Spleen (tissue), 11 donors: ENCODE measurements at regions not wholly inside any gene's neighbourhood (a gene's known extent, or its start where the extent isn't known, plus 50 kb on each side); places are given as distances from the start of the nearest gene placed in this dataset.

Experiments used
- DNase-seq: peaks from one replicate; pipeline ENCODE4 v3.0.0-alpha.2; 2020
- H3K27ac ChIP-seq, 8 donors: fragments of 200-600 bp; sonication (generic) in 7 of 8; 1 replicate in 4 of 8; 2 replicates in 4 of 8; pipeline versions ENCODE4 v1.5.0 to v1.8.0; 2016 to 2021; ENCODE audit warnings: inconsistent platforms in 4 of 8, mild to moderate bottlenecking in 4 of 8, moderate library complexity in 1 of 8
- H3K27me3 ChIP-seq, 7 donors: fragments of 200-600 bp; sonication (generic) in 6 of 7; replicated peaks in 1 of 7; 1 replicate in 4 of 7; 2 replicates in 3 of 7; pipeline versions ENCODE4 v1.5.0 to v1.8.0; 2016 to 2021; ENCODE audit warnings: inconsistent platforms in 3 of 7, mild to moderate bottlenecking in 1 of 7
- H3K36me3 ChIP-seq, 6 donors: fragments of 200-600 bp; sonication (generic) in 5 of 6; 1 replicate in 4 of 6; 2 replicates in 2 of 6; pipeline versions ENCODE4 v1.5.0 to v1.8.0; 2016 to 2021; ENCODE audit warnings: inconsistent platforms in 2 of 6
- H3K4me1 ChIP-seq, 6 donors: fragments of 200-600 bp; sonication (generic) in 5 of 6; 1 replicate in 3 of 6; 2 replicates in 3 of 6; pipeline versions ENCODE4 v1.5.0 to v1.8.0; 2016 to 2021; ENCODE audit warnings: inconsistent platforms in 3 of 6
- H3K4me3 ChIP-seq, 8 donors: fragments of 200-600 bp; sonication (generic) in 7 of 8; 1 replicate in 4 of 8; 2 replicates in 4 of 8; pipeline versions ENCODE4 v1.5.0 to v1.8.0; 2016 to 2021; ENCODE audit warnings: inconsistent platforms in 4 of 8, mild to moderate bottlenecking in 4 of 8, moderate library complexity in 2 of 8
- H3K9me3 ChIP-seq, 8 donors: fragments of 200-600 bp; sonication (generic) in 7 of 8; 1 replicate in 4 of 8; 2 replicates in 4 of 8; pipeline versions ENCODE4 v1.5.0 to v1.8.0; 2016 to 2021; ENCODE audit warnings: inconsistent platforms in 4 of 8
- POLR2A ChIP-seq, 3 donors: fragments of 450-650 bp; IDR thresholded peaks; one replicate each; pipeline ENCODE4 v1.5.1; 2017; ENCODE audit warnings: antibody characterized with exemption in 3 of 3, mild to moderate bottlenecking in 1 of 3
- POLR2AphosphoS5 ChIP-seq, 3 donors: sonication (generic); formaldehyde crosslinking; IDR thresholded peaks; one replicate each; pipeline ENCODE4 v1.5.1; 2017; ENCODE audit warnings: antibody characterized with exemption in 3 of 3
- WGBS, 5 donors: extraction: QIAGEN DNeasy Blood & Tissue Kit in 3 of 5; methylation state at CpG; one replicate each; pipeline versions ENCODE4 v1.1.5 to v1.1.7; 2013 to 2018; 5-methylcytosine and 5-hydroxymethylcytosine counted together
- intact Hi-C: fragments of 100-400 bp; cut with DNase I; formaldehyde crosslinking; loops from one replicate; pipeline ENCODE4 v1.15.0; 2023; ENCODE audit warnings: low total_unique reads
- TF ChIP-seq, protein P1 (sequence below), 11 experiments: fragments of 200-600 bp in 7 of 11; fragments of 450-650 bp in 4 of 11; sonication (generic) in 4 of 11; IDR thresholded peaks in 8 of 11; conservative IDR thresholded peaks in 3 of 11; 1 replicate in 7 of 11; 2 replicates in 4 of 11; pipeline versions ENCODE4 v1.4.0 to v1.8.0; 2016 to 2021; ENCODE audit warnings: antibody characterized with exemption in 11 of 11, inconsistent platforms in 4 of 11, mild to moderate bottlenecking in 1 of 11
- donor health status: healthy with polysubstance abuse.
- donor health status: DM: no; HTN: no; CAD: no; lungs with moderate emphysema.
- donor health status: DM: no; HTN: no; CAD: no.
- donor health status: Bipolar disorder and iron deficiency.
- donor health status: healthy.
- donor health status: DM: no; HTN: no; CAD: no.
- donor health status: DM: yes; HTN: yes; CAD: no.

DNA sequence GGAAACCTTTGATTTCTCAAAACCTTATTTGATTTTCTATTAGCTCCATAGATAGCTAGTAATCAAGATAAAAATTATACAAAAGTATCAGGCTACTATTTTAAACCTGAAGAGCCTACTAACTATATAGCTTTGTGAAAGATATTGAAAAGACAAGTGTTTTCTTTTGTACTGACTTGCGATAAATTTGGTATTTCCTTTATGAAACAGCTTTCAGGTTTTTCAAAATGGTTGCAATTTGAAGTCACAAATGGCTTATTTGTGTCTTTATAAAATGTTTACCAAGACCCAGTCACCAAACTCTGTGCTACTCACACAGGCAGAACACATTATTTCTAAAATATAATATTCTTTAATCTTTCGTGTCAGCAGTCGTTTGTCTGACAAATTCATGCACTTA is 167.5 kb upstream of the ALCAM start:
- TF ChIP-seq, protein P1, sequence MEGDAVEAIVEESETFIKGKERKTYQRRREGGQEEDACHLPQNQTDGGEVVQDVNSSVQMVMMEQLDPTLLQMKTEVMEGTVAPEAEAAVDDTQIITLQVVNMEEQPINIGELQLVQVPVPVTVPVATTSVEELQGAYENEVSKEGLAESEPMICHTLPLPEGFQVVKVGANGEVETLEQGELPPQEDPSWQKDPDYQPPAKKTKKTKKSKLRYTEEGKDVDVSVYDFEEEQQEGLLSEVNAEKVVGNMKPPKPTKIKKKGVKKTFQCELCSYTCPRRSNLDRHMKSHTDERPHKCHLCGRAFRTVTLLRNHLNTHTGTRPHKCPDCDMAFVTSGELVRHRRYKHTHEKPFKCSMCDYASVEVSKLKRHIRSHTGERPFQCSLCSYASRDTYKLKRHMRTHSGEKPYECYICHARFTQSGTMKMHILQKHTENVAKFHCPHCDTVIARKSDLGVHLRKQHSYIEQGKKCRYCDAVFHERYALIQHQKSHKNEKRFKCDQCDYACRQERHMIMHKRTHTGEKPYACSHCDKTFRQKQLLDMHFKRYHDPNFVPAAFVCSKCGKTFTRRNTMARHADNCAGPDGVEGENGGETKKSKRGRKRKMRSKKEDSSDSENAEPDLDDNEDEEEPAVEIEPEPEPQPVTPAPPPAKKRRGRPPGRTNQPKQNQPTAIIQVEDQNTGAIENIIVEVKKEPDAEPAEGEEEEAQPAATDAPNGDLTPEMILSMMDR (IDR thresholded peaks at IDR 0.05 in 8 of 11, conservative IDR thresholded peaks at IDR 0.05 in 3 of 11) = no peak
- TF ChIP-seq POLR2A (IDR thresholded peaks at IDR 0.05) = no peak
- no peak for TF ChIP-seq POLR2AphosphoS5 (IDR thresholded peaks at IDR 0.05)
- 68 to 92% (median 85%) methylated on average over 3 of the region's 3 CpGs for WGBS, 5 donors
- no peaks in the 10 kb centered on the region for H3K36me3 ChIP-seq
- no peaks in the 10 kb centered on the region for H3K4me1 ChIP-seq
- H3K27ac ChIP-seq = no peak overlapping the region
- no peaks in the 10 kb centered on the region for H3K27me3 ChIP-seq
- peaks cover 0 to 8% (median 0%) of the 10 kb centered on the region in 8 donors for H3K9me3 ChIP-seq
- H3K4me3 ChIP-seq = no peak overlapping the region
- intact Hi-C loops = no loop called here
- DNase-seq = no peak

DNA sequence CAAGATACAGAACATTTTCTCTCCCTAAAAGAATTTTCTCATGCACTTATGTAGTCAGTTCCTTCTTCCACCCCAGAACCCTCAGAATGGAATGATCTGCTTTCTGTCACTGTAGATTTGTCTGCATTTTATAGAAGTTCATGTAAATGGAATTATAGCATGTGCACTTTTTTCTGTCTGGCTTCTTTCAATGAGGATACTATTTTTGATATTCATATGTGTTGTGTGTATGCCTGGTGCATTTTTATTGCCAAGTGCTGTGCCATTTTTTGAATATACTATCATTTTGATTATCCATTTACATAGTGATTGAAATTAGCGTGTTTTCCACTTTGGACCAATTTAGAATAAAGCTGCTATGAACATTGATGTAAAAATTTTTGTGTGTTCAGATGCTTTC is 156.6 kb upstream of the ALCAM start:
- Histone ChIP-seq H3K9me3 (no peaks in the 10 kb centered on the region), H3K36me3 (no peaks in the 10 kb centered on the region), H3K27me3 (no peaks in the 10 kb centered on the region), H3K27ac (no peak overlapping the region), H3K4me3 (no peak overlapping the region), H3K4me1 (no peaks in the 10 kb centered on the region)
- TF ChIP-seq POLR2A (IDR thresholded peaks at IDR 0.05) = no peak
- TF ChIP-seq, protein P1 (IDR thresholded peaks at IDR 0.05 in 8 of 11, conservative IDR thresholded peaks at IDR 0.05 in 3 of 11) = no peak
- TF ChIP-seq POLR2AphosphoS5 (IDR thresholded peaks at IDR 0.05) = no peak
- WGBS, 5 donors = 79 to 89% (median 86%) methylated on average over 1 of the region's 1 CpG
- intact Hi-C loops = no loop called here
- DNase-seq = no peak

DNA sequence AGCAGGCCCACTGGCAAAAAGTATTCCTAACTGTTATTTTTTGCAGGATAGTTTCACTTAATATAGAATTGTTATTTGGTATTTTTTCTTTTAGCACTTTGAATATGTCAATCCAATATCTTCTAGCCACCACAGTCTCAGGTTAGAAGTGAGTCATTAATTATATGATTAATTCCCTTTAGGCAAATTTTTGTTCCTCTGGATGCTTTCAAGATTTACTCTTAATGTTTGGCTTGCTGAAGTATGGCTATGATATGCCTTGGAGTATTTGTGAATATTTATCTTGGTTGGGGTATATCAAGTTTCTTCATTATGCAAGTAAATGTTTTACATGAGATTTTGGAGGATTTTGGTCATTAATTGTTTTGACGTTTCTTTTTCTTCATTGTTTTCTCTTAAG is 152.1 kb upstream of the ALCAM start:
- WGBS, 5 donors = 87 to 95% (median 93%) methylated on average over 1 of the region's 1 CpG
- H3K4me3 ChIP-seq = no peak overlapping the region
- H3K27me3 ChIP-seq = no peaks in the 10 kb centered on the region
- TF ChIP-seq, protein P1 (IDR thresholded peaks at IDR 0.05 in 8 of 11, conservative IDR thresholded peaks at IDR 0.05 in 3 of 11) = no peak
- TF ChIP-seq POLR2A (IDR thresholded peaks at IDR 0.05) = no peak
- no peak for TF ChIP-seq POLR2AphosphoS5 (IDR thresholded peaks at IDR 0.05)
- peaks cover 0 to 8% (median 0%) of the 10 kb centered on the region in 8 donors for H3K9me3 ChIP-seq
- H3K4me1 ChIP-seq = no peaks in the 10 kb centered on the region
- no peak for DNase-seq
- H3K36me3 ChIP-seq = no peaks in the 10 kb centered on the region
- intact Hi-C loops = no loop called here
- no peak overlapping the region for H3K27ac ChIP-seq

DNA sequence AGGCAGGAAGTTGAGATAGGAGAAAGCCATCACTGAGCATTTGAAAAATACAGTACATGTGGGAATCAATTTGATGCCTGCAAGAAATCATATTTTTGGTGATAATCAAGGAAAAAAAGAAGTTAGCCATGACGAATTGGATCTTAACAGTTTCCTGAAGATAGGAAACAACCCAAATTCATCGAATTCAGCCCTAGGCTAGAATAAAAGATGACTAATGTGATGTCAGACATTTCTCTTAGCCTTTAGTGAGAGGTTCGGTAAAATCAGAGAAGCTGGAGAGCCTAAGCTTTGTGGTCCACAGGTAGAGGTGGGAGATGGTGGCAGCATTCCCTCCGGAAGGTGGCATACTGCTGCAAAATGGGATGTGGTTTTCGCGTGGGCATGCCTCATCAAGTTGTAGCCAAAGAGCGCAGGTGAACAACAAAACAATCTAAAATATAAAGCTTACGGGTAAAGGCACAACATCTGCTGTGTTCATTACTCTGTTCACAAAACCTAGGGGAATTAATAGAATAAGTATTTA is 144.1 kb upstream of the ALCAM start:
- H3K27ac ChIP-seq = no peak overlapping the region
- WGBS, 5 donors = 76 to 86% (median 84%) methylated on average over 8 of the region's 8 CpGs
- TF ChIP-seq, protein P1 (IDR thresholded peaks at IDR 0.05 in 8 of 11, conservative IDR thresholded peaks at IDR 0.05 in 3 of 11) = no peak
- TF ChIP-seq POLR2A (IDR thresholded peaks at IDR 0.05) (no peak), POLR2AphosphoS5 (IDR thresholded peaks at IDR 0.05) (no peak)
- no peaks in the 10 kb centered on the region for H3K27me3 ChIP-seq
- DNase-seq = no peak
- intact Hi-C loops = no loop called here
- no peak overlapping the region for H3K4me3 ChIP-seq
- H3K9me3 ChIP-seq = peaks cover 0 to 5% (median under 1%) of the 10 kb centered on the region in 8 donors
- no peaks in the 10 kb centered on the region for H3K4me1 ChIP-seq
- H3K36me3 ChIP-seq = no peaks in the 10 kb centered on the region
